Psoas muscle (tissue), 7 donors: ENCODE measurements at regions not wholly inside any gene's neighbourhood (a gene's known extent, or its start where the extent isn't known, plus 50 kb on each side); places are given as distances from the start of the nearest gene placed in this dataset.

ENCODE experiments used
- ATAC-seq, 4 donors: fragments of 200-7000 bp; cut with Tn5 transposase; one replicate each; pipeline ENCODE4 v1.9.1; 2020; ENCODE audit warnings: moderate library complexity in 3 of 4, mild to moderate bottlenecking in 2 of 4
- DNase-seq, 2 donors: peaks; one replicate each; pipeline ENCODE4 v3.0.0-alpha.2; 2020
- H3K27ac ChIP-seq: fragments of 200-600 bp; one replicate; pipeline ENCODE4 v1.8.0; 2022
- H3K27me3 ChIP-seq, 3 donors: fragments of 200-600 bp in 1 of 3; one replicate each; pipeline versions ENCODE4 v1.6.1 to v1.8.0; 2013 to 2022; ENCODE audit warnings: low read length in 2 of 3, mild to moderate bottlenecking in 2 of 3, moderate library complexity in 1 of 3; ENCODE audit not compliant: insufficient read depth in 3 of 3
- H3K36me3 ChIP-seq, 2 donors: fragments of 200-600 bp in 1 of 2; one replicate each; pipeline versions ENCODE4 v1.6.1 to v1.8.0; 2013 to 2022; ENCODE audit warnings: low read depth in 1 of 2, mild to moderate bottlenecking in 1 of 2, moderate library complexity in 1 of 2; ENCODE audit not compliant: insufficient read depth in 1 of 2
- H3K4me1 ChIP-seq: fragments of 200-600 bp; one replicate; pipeline ENCODE4 v1.8.0; 2022
- H3K4me3 ChIP-seq: fragments of 200-600 bp; one replicate; pipeline ENCODE4 v1.8.0; 2022; ENCODE audit warnings: mild to moderate bottlenecking
- H3K9me3 ChIP-seq: fragments of 200-600 bp; one replicate; pipeline ENCODE4 v1.8.0; 2022
- WGBS, 3 donors: extraction: QIAGEN DNeasy Blood & Tissue Kit; methylation state at CpG; one replicate each; pipeline versions ENCODE4 v1.1.6 to v1.1.7; 2013; 5-methylcytosine and 5-hydroxymethylcytosine counted together
- intact Hi-C, 2 donors: fragments of 100-400 bp; cut with DNase I; formaldehyde crosslinking; loops; one replicate each; pipeline versions ENCODE4 v1.11.0 to v1.14.2; 2022
- TF ChIP-seq, protein P1 (sequence below): fragments of 200-600 bp; IDR thresholded peaks from one replicate; pipeline ENCODE4 v1.8.0; 2022; ENCODE audit warnings: antibody characterized with exemption
- donor health status: healthy with polysubstance abuse.
- donor health status: DM: no; HTN: no; CAD: no; lungs with moderate emphysema.
- donor health status: Bipolar disorder and iron deficiency.
- donor health status: healthy.
- donor health status: DM: yes; HTN: yes; CAD: no.
- donor health status: DM: no; HTN: no; CAD: no.
- donor health status: DM: yes; HTN: yes; CAD: no.

- Histone ChIP-seq H3K4me3 (no peak overlapping the region), H3K4me1 (peaks cover 29% of the 10 kb centered on the region), H3K27me3 (peaks cover 0 to 2% (median 0%) of the 10 kb centered on the region in 3 donors), H3K9me3 (no peaks in the 10 kb centered on the region), H3K27ac (peak overlapping the region; percentile 71), H3K36me3 (no peaks in the 10 kb centered on the region)
- intact Hi-C loops = loop anchor here in 1 of 2 donors (10.0 kb wide), 1 partner anchor 301 kb away; the partner anchor contains the start of gene TLE3
- TF ChIP-seq, protein P1, sequence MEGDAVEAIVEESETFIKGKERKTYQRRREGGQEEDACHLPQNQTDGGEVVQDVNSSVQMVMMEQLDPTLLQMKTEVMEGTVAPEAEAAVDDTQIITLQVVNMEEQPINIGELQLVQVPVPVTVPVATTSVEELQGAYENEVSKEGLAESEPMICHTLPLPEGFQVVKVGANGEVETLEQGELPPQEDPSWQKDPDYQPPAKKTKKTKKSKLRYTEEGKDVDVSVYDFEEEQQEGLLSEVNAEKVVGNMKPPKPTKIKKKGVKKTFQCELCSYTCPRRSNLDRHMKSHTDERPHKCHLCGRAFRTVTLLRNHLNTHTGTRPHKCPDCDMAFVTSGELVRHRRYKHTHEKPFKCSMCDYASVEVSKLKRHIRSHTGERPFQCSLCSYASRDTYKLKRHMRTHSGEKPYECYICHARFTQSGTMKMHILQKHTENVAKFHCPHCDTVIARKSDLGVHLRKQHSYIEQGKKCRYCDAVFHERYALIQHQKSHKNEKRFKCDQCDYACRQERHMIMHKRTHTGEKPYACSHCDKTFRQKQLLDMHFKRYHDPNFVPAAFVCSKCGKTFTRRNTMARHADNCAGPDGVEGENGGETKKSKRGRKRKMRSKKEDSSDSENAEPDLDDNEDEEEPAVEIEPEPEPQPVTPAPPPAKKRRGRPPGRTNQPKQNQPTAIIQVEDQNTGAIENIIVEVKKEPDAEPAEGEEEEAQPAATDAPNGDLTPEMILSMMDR = no peak
- peak; percentile 21 to 72 (median 52) for ATAC-seq
- WGBS, 3 donors = 25 to 29% (median 26%) methylated on average over 9 of the region's 9 CpGs
- no peak for DNase-seq
Observed at GRCh38 chr15:69793781-69794451, 303.8 kb downstream of the TLE3 start.

DNA sequence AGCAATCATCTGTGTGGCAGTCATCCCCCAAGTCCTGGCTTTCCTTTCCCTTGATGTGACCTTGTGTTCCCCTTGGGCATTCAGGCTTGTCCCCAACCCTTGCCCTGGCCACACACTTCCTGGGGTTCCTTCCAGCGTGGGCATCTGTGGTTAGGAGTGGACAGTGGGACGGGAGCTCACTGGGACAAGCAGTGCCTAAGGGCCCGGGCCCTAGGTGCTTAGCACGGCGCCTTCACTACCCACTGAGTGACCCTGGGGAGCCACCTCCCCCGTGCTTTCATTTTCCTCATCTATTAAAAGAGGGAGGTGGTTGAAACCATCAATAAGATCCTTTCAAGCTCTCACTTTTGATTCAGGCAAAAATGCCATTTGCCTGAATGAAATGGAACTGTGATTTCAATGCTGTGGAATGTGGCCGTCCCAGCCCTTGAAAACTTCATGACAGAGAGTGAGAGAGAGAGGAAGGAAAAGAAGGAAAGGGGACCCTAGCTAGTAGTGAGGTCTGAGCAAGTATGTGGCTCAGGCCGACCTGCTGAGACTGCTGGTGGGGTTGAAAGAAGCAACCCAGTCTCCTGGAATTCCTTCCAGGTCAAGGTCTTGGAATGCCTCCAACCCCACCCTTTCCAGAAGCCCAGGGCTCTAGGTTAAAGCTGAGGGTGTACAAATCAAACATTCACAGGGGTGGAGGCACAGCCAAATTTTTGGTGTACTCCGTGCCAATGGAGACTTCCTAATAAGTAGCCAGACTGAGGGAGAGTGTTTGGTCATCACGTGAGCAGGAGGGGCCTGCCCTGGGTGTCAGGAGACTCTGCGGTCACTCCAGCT is 302.9 kb downstream of the TLE3 start:
- 42 to 65% (median 52%) methylated on average over 11 of the region's 11 CpGs for WGBS, 3 donors
- no peaks in the 10 kb centered on the region for H3K9me3 ChIP-seq
- DNase-seq (peak in 1 of 2 donors; percentile 45), ATAC-seq (no peak)
- H3K27ac ChIP-seq = peak overlapping the region; percentile 71
- H3K27me3 ChIP-seq = peaks cover 0 to 2% (median 0%) of the 10 kb centered on the region in 3 donors
- H3K36me3 ChIP-seq = no peaks in the 10 kb centered on the region
- TF ChIP-seq, protein P1 = no peak
- no peak overlapping the region for H3K4me3 ChIP-seq
- intact Hi-C loops = loop anchor here in 1 of 2 donors (10.0 kb wide), 1 partner anchor 300 kb away; the partner anchor contains the start of gene TLE3
- H3K4me1 ChIP-seq = peaks cover 29% of the 10 kb centered on the region

GRCh38 chr15:69795601-69796000 is 302.1 kb downstream of the TLE3 start:
- no peak overlapping the region for H3K4me3 ChIP-seq
- H3K27ac ChIP-seq = peak overlapping the region; percentile 71
- intact Hi-C loops = loop anchor here in 1 of 2 donors (10.0 kb wide), 1 partner anchor 299 kb away; the partner anchor contains the start of gene TLE3
- H3K36me3 ChIP-seq = no peaks in the 10 kb centered on the region
- ATAC-seq = no peak
- 48 to 81% (median 58%) methylated on average over 5 to 6 of the region's 6 CpGs for WGBS, 3 donors
- TF ChIP-seq, protein P1 = no peak
- DNase-seq = no peak
- peaks cover 0 to 2% (median 0%) of the 10 kb centered on the region in 3 donors for H3K27me3 ChIP-seq
- H3K4me1 ChIP-seq = peaks cover 26% of the 10 kb centered on the region
- no peaks in the 10 kb centered on the region for H3K9me3 ChIP-seq

DNA sequence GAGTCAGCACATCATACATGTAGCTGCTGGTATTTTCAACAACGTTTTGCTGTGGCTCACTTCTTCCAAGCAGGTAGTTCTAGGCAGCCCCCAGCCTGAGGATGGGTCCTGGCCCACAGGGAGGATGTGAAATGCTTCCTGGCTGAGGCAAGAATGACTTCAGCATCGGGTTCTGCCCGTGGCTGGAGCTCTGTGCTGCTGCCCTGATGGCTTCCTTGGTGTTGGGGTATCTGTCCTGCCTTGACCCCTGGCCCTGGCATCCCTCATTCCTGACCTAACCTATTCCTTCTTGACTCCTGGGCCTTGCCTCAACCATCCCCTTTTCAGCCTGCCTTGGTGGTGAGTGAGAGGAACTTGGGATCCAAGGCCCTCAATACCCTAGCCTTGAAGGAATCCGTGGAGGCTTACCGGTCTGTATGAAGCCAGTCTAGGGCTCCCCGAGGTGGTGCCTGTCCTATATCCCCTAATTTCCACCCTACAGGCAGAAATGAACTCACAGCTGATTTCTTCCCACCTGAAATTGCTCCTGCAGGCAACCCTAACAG is 300.6 kb downstream of the TLE3 start:
- no peak for ATAC-seq
- DNase-seq = no peak
- Histone ChIP-seq H3K27me3 (no peaks in the 10 kb centered on the region), H3K36me3 (no peaks in the 10 kb centered on the region), H3K4me1 (peaks cover 26% of the 10 kb centered on the region), H3K4me3 (no peak overlapping the region), H3K9me3 (no peaks in the 10 kb centered on the region), H3K27ac (no peak overlapping the region)
- TF ChIP-seq, protein P1 = no peak
- WGBS, 3 donors = 62 to 69% (median 68%) methylated on average over 6 of the region's 6 CpGs
- intact Hi-C loops = loop anchor here in 1 of 2 donors (10.0 kb wide), 1 partner anchor 298 kb away; the partner anchor contains the start of gene TLE3
